Mesendoderm (in vitro differentiated cells): ENCODE measurements at regions not wholly inside any gene's neighbourhood (a gene's known extent, or its start where the extent isn't known, plus 50 kb on each side); places are given as distances from the start of the nearest gene placed in this dataset.
A peak's percentile ranks its signal among the peaks of the same experiment; 100 is the strongest.

Experiments used
- DNase-seq: peaks from one replicate; pipeline ENCODE4 v3.0.0; 2013
- H2AK5ac ChIP-seq: 2 replicates; pipeline ENCODE4 v1.6.1; 2013; ENCODE audit warnings: low read length, inconsistent platforms
- H2BK120ac ChIP-seq: 2 replicates; pipeline ENCODE4 v1.6.1; 2013; ENCODE audit warnings: low read depth, mild to moderate bottlenecking, low read length, moderate library complexity, mixed read lengths
- H2BK15ac ChIP-seq: replicated peaks from 2 replicates; pipeline ENCODE4 v1.6.1; 2013; ENCODE audit warnings: low read depth, mild to moderate bottlenecking, moderate library complexity
- H2BK5ac ChIP-seq: 2 replicates; pipeline ENCODE4 v1.6.1; 2013; ENCODE audit warnings: low read length, inconsistent platforms
- H3K18ac ChIP-seq: 2 replicates; pipeline ENCODE4 v1.6.1; 2013; ENCODE audit warnings: mild to moderate bottlenecking, low read length, mixed read lengths
- H3K23ac ChIP-seq: one replicate; pipeline ENCODE4 v1.6.1; 2013; ENCODE audit warnings: low read length
- H3K27ac ChIP-seq: 2 replicates; pipeline ENCODE4 v1.5.1; 2013; ENCODE audit warnings: low read depth, mild to moderate bottlenecking, inconsistent platforms, low read length, moderate library complexity
- H3K27me3 ChIP-seq: 2 replicates; pipeline ENCODE4 v1.6.1; 2013; ENCODE audit warnings: low read length, control low read depth, mild to moderate bottlenecking, inconsistent platforms; ENCODE audit not compliant: insufficient read depth, poor library complexity
- H3K36me3 ChIP-seq: 2 replicates; pipeline ENCODE4 v1.6.1; 2013; ENCODE audit warnings: low read length, inconsistent platforms; ENCODE audit not compliant: control insufficient read depth, insufficient read depth
- H3K4ac ChIP-seq: one replicate; pipeline ENCODE4 v1.6.1; 2013; ENCODE audit warnings: low read depth, mild to moderate bottlenecking, low read length, moderate library complexity
- H3K4me1 ChIP-seq: 2 replicates; pipeline ENCODE4 v1.6.1; 2013; ENCODE audit warnings: low read depth, low read length, inconsistent platforms; ENCODE audit not compliant: control insufficient read depth
- H3K4me2 ChIP-seq: 2 replicates; pipeline ENCODE4 v1.6.1; 2013; ENCODE audit warnings: low read length
- H3K4me3 ChIP-seq: 2 replicates; pipeline ENCODE4 v1.5.1; 2013; ENCODE audit warnings: mild to moderate bottlenecking, low read length
- H3K56ac ChIP-seq: one replicate; pipeline ENCODE4 v1.6.1; 2013; ENCODE audit warnings: low read length
- H3K79me1 ChIP-seq: 2 replicates; pipeline ENCODE4 v1.6.1; 2013; ENCODE audit warnings: low read length, inconsistent platforms
- H3K79me2 ChIP-seq: 2 replicates; pipeline ENCODE4 v1.6.1; 2013; ENCODE audit warnings: mild to moderate bottlenecking, low read length; ENCODE audit not compliant: control insufficient read depth, insufficient read depth
- H3K9ac ChIP-seq: 2 replicates; pipeline ENCODE4 v1.6.1; 2013; ENCODE audit warnings: low read length, inconsistent platforms
- H4K5ac ChIP-seq: one replicate; pipeline ENCODE4 v1.6.1; 2013; ENCODE audit warnings: low read length
- H4K8ac ChIP-seq: one replicate; pipeline ENCODE4 v1.6.1; 2013; ENCODE audit warnings: low read depth, mild to moderate bottlenecking, control low read depth, low read length, moderate library complexity
- WGBS: extraction: QIAGEN DNeasy Blood & Tissue Kit; methylation state at CpG from one replicate; pipeline ENCODE4 v1.1.7; 2013; ENCODE audit warnings: low lambda C conversion rate, missing lambda C conversion rate; ENCODE audit not compliant: insufficient coverage; ENCODE audit errors: extremely low coverage; 5-methylcytosine and 5-hydroxymethylcytosine counted together

DNA sequence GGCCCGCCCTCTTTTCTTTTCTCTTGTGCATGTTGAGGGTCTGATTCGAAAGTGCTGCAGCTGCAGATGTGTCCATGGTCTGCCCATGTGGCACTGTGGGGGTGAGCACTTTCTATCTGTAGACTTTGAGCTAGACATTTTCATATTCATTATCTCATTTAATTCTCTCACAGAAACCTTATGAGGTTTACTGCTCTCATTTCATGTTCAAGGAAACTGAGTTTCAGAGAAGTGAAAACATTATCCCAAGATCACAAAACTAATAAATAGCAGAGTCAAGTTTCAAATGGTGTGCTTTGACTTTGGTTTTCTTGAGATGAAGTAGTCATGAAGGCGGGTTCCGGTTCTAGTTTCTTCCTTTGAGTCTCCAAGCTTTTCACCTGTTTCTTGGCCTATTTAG lies 536.5 kb upstream of the ZNF462 start:
- Histone ChIP-seq H3K27ac (no peak overlapping the region), H2BK120ac (no peak overlapping the region), H3K4me1 (peaks cover 9% of the 10 kb centered on the region), H2BK15ac (no peak overlapping the region), H3K27me3 (no peaks in the 10 kb centered on the region), H3K4me3 (no peak overlapping the region), H2AK5ac (no peak overlapping the region), H3K9ac (no peak overlapping the region), H3K18ac (no peak overlapping the region), H3K4ac (no peak overlapping the region), H3K4me2 (no peak overlapping the region), H3K23ac (no peak overlapping the region), H4K8ac (no peak overlapping the region), H3K79me1 (no peaks in the 10 kb centered on the region), H3K79me2 (no peaks in the 10 kb centered on the region), H2BK5ac (no peak overlapping the region), H4K5ac (no peak overlapping the region), H3K36me3 (no peaks in the 10 kb centered on the region), H3K56ac (no peak overlapping the region)
- no CpG with 5 or more reads among the region's 4 CpGs for WGBS
- DNase-seq, result no peak

DNA sequence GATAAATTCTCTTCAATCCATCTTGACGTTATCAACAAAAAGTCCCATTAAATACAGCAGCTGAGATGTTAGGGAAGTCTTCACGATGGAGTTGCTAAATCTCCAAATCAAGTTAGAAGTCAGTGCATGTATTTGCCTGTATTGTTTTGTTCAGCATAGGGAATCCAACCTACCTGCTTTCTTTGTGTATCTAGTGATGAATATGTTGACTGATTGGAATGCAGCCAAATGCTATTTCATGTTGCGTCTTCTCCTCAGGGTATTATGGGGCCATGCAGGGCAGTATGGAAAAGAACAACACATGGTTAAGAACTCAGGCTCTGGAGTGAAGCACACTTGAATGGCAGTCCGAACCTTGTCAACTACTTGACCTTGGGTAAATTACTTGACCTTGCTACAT lies 529.5 kb upstream of the ZNF462 start:
- H3K36me3 ChIP-seq, result no peaks in the 10 kb centered on the region
- peak overlapping the region; percentile 76 for H4K8ac ChIP-seq
- H3K4ac ChIP-seq, result no peak overlapping the region
- H2BK120ac ChIP-seq, result no peak overlapping the region
- no peak overlapping the region for H3K9ac ChIP-seq
- no CpG with 5 or more reads among the region's 4 CpGs for WGBS
- no peaks in the 10 kb centered on the region for H3K27me3 ChIP-seq
- no peak overlapping the region for H2BK15ac ChIP-seq
- H3K23ac ChIP-seq, result no peak overlapping the region
- H3K18ac ChIP-seq, result no peak overlapping the region
- H2AK5ac ChIP-seq, result no peak overlapping the region
- no peak overlapping the region for H3K4me3 ChIP-seq
- H3K27ac ChIP-seq, result no peak overlapping the region
- H2BK5ac ChIP-seq, result no peak overlapping the region
- no peak overlapping the region for H3K4me2 ChIP-seq
- DNase-seq, result no peak
- H3K79me2 ChIP-seq, result no peaks in the 10 kb centered on the region
- no peaks in the 10 kb centered on the region for H3K79me1 ChIP-seq
- no peaks in the 10 kb centered on the region for H3K4me1 ChIP-seq
- no peak overlapping the region for H4K5ac ChIP-seq
- no peak overlapping the region for H3K56ac ChIP-seq

DNA sequence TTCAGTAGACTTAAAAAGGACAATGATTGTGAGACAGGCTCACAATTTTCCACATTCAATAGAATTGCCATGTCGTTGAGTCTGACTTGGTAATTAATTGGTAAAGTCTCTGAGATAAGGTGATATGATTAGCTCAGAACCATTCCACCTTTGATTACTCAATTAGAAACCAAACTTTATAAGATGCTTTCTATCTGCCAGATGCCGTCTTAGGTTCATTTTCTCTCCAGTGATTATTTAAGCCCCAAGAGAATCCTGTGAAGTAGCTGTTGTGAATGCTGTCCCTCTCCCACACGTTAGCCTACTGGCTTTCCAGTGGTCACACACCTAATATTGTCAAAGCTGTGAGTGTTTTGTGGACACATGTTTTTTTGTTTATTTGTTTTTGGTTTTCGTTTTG lies 528.9 kb upstream of the ZNF462 start:
- no peak overlapping the region for H3K27ac ChIP-seq
- H3K79me1 ChIP-seq, result no peaks in the 10 kb centered on the region
- H2AK5ac ChIP-seq, result no peak overlapping the region
- H2BK15ac ChIP-seq, result no peak overlapping the region
- no peak overlapping the region for H3K23ac ChIP-seq
- H2BK120ac ChIP-seq, result no peak overlapping the region
- no peak overlapping the region for H4K5ac ChIP-seq
- no peak for DNase-seq
- H3K27me3 ChIP-seq, result no peaks in the 10 kb centered on the region
- no peaks in the 10 kb centered on the region for H3K4me1 ChIP-seq
- no peak overlapping the region for H3K56ac ChIP-seq
- no peak overlapping the region for H3K4ac ChIP-seq
- no peak overlapping the region for H3K18ac ChIP-seq
- H3K9ac ChIP-seq, result no peak overlapping the region
- WGBS, result no CpG with 5 or more reads among the region's 4 CpGs
- no peak overlapping the region for H3K4me3 ChIP-seq
- H3K79me2 ChIP-seq, result no peaks in the 10 kb centered on the region
- no peak overlapping the region for H3K4me2 ChIP-seq
- no peak overlapping the region for H4K8ac ChIP-seq
- no peak overlapping the region for H2BK5ac ChIP-seq
- H3K36me3 ChIP-seq, result no peaks in the 10 kb centered on the region

DNA sequence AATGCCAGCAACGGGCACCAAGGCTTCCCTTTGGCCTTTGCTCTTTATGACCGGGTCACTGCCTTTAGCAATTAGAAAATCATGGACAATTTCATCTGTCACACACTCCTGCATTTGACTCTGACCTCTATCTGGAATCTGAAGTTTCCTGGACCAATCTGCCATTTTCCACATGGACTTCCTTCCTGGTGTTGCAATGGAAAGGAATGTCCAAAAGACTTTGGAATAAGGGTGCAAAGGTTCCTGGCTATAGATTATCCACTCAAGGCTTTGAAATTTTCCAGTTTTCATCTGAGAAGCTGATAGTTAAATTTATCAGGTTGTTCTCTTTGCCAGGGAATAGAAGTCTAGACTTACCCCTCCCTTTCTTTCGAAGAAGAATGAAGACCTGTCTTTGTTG lies 523.1 kb upstream of the ZNF462 start:
- H3K27ac ChIP-seq, result no peak overlapping the region
- H2BK15ac ChIP-seq, result no peak overlapping the region
- no peak overlapping the region for H4K8ac ChIP-seq
- H3K27me3 ChIP-seq, result no peaks in the 10 kb centered on the region
- no peak overlapping the region for H4K5ac ChIP-seq
- no peaks in the 10 kb centered on the region for H3K4me1 ChIP-seq
- no peak overlapping the region for H3K23ac ChIP-seq
- H2BK5ac ChIP-seq, result no peak overlapping the region
- DNase-seq, result no peak
- H2BK120ac ChIP-seq, result no peak overlapping the region
- H2AK5ac ChIP-seq, result no peak overlapping the region
- H3K4ac ChIP-seq, result no peak overlapping the region
- no peaks in the 10 kb centered on the region for H3K79me1 ChIP-seq
- H3K56ac ChIP-seq, result no peak overlapping the region
- no peaks in the 10 kb centered on the region for H3K79me2 ChIP-seq
- no CpG with 5 or more reads among the region's 3 CpGs for WGBS
- no peak overlapping the region for H3K4me2 ChIP-seq
- H3K9ac ChIP-seq, result no peak overlapping the region
- no peak overlapping the region for H3K18ac ChIP-seq
- H3K36me3 ChIP-seq, result no peaks in the 10 kb centered on the region
- no peak overlapping the region for H3K4me3 ChIP-seq

DNA sequence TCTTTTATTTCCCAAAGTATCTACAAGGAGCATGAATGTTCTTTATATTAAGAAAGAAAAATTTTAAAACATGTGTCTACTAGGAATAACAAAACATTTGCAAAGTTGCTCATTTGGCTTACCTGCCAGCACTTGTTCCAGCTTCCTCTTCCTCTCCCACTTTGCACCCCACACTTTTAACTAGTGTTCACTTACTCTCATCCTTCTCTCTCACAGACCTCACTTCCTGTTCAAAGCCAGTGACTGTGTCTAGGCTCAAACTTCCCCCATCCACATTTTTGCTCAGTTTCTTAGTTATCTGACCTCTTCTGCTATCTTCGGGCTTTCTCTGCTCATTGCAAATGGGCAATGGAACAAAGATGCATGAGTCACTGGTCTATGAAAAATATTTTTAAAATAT lies 512.2 kb upstream of the ZNF462 start:
- no peak for DNase-seq
- Histone ChIP-seq H3K4me2 (no peak overlapping the region), H3K4me3 (no peak overlapping the region), H3K23ac (no peak overlapping the region), H4K8ac (no peak overlapping the region), H3K79me2 (no peaks in the 10 kb centered on the region), H2BK5ac (no peak overlapping the region), H3K27ac (no peak overlapping the region), H3K9ac (no peak overlapping the region), H3K4me1 (no peaks in the 10 kb centered on the region), H2AK5ac (no peak overlapping the region), H3K36me3 (no peaks in the 10 kb centered on the region), H3K27me3 (no peaks in the 10 kb centered on the region), H2BK120ac (no peak overlapping the region), H3K18ac (no peak overlapping the region), H3K79me1 (no peaks in the 10 kb centered on the region), H4K5ac (no peak overlapping the region), H3K56ac (no peak overlapping the region), H2BK15ac (no peak overlapping the region), H3K4ac (no peak overlapping the region)
- WGBS, result no CpG with 5 or more reads among the region's 1 CpG

DNA sequence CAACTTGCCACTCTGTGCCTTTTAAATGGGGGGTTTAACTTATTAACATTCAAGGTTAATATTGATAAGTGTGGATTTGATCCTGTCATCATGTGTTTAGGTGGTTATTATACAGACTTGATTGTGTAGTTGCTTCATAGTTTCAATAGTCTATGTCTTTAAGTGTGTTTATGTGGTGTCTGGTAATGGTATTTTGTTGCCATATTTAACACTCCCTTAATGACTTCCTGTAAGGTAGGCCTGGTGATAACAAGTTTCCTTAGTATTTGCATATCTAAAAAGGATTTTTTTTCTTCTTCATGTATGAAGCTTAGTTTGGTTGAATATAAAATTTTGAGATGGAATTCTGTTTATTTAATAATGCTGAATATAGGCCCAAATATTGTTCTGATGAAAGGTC lies 506.0 kb upstream of the ZNF462 start:
- Histone ChIP-seq H3K4me1 (no peaks in the 10 kb centered on the region), H3K79me1 (no peaks in the 10 kb centered on the region), H3K9ac (no peak overlapping the region), H3K27ac (no peak overlapping the region), H3K4ac (no peak overlapping the region), H3K4me2 (no peak overlapping the region), H2BK5ac (no peak overlapping the region), H2BK15ac (no peak overlapping the region), H4K5ac (no peak overlapping the region), H2AK5ac (no peak overlapping the region), H3K79me2 (no peaks in the 10 kb centered on the region), H3K36me3 (no peaks in the 10 kb centered on the region), H3K27me3 (no peaks in the 10 kb centered on the region), H4K8ac (no peak overlapping the region), H3K4me3 (no peak overlapping the region), H3K23ac (no peak overlapping the region), H3K56ac (no peak overlapping the region), H3K18ac (no peak overlapping the region), H2BK120ac (no peak overlapping the region)
- no peak for DNase-seq
